Erythroblast (primary cell): ENCODE measurements at regions not wholly inside any gene's neighbourhood (a gene's known extent, or its start where the extent isn't known, plus 50 kb on each side); places are given as distances from the start of the nearest gene placed in this dataset.

Source experiments
- DNase-seq, 2 experiments: peaks; one replicate each; lab custom pipeline; 2025; lab: John Stamatoyannopoulos, UW
- GATA1 ChIP-seq: IDR thresholded peaks from 2 replicates; pipeline ENCODE4 v1.6.1; 2011; ENCODE audit warnings: low read depth, mild to moderate bottlenecking, control low read depth, low read length, moderate library complexity
- POLR2A ChIP-seq: IDR thresholded peaks from 2 replicates; pipeline ENCODE4 v1.6.1; 2011; ENCODE audit warnings: mild to moderate bottlenecking, low read length

GRCh38 chr7:123401295-123401694, 133.1 kb downstream of the IQUB start:
- TF ChIP-seq POLR2A, result no peak
- no peak for TF ChIP-seq GATA1
- DNase-seq, result no peak

- no peak for DNase-seq
- TF ChIP-seq GATA1 (no peak), POLR2A (no peak)
These were observed 134.2 kb downstream of the IQUB start for GRCh38 chr7:123400196-123400595.

GRCh38 chr7:123398921-123399320, 135.5 kb downstream of the IQUB start:
- TF ChIP-seq POLR2A, result no peak
- no peak for TF ChIP-seq GATA1
- DNase-seq, result no peak

GRCh38 chr7:123397746-123398338, 136.6 kb downstream of the IQUB start:
- no peak for DNase-seq
- TF ChIP-seq POLR2A (no peak), GATA1 (no peak)

- DNase-seq, result no peak
- TF ChIP-seq POLR2A (no peak), GATA1 (no peak)
These were observed 140.8 kb downstream of the IQUB start for GRCh38 chr7:123393623-123394022.

- TF ChIP-seq POLR2A (no peak), GATA1 (no peak)
- no peak for DNase-seq
These were observed 162.0 kb downstream of the IQUB start for GRCh38 chr7:123372368-123372767.

GRCh38 chr7:123367484-123368122, 166.8 kb downstream of the IQUB start:
- DNase-seq, result peak; percentile 6 to 49

GRCh38 chr7:123367031-123367430, 167.3 kb upstream of the SLC13A1 start:
- DNase-seq, result no peak
- TF ChIP-seq GATA1 (no peak), POLR2A (no peak)

More at GRCh38 chr7:123367484-123368122, 166.8 kb downstream of the IQUB start:
- TF ChIP-seq POLR2A (no peak), GATA1 (no peak)

- TF ChIP-seq POLR2A (no peak), GATA1 (no peak)
- DNase-seq, result no peak
These were observed 166.9 kb upstream of the SLC13A1 start for GRCh38 chr7:123366626-123367025.

- no peak for DNase-seq
- no peak for TF ChIP-seq GATA1
- TF ChIP-seq POLR2A, result no peak
These were observed 160.9 kb upstream of the SLC13A1 start for GRCh38 chr7:123360631-123361030.

GRCh38 chr7:123355576-123356190, 155.9 kb upstream of the SLC13A1 start:
- DNase-seq, result no peak
- TF ChIP-seq GATA1 (no peak), POLR2A (no peak)

GRCh38 chr7:123352973-123353372, 153.2 kb upstream of the SLC13A1 start:
- no peak for TF ChIP-seq POLR2A
- no peak for TF ChIP-seq GATA1
- DNase-seq, result no peak

GRCh38 chr7:123351516-123352505, 152.0 kb upstream of the SLC13A1 start:
- DNase-seq, result no peak
- no peak for TF ChIP-seq POLR2A
- no peak for TF ChIP-seq GATA1
